Activated naive CD4-positive, alpha-beta T cell treated with anti-CD3 and anti-CD28 coated beads, Interleukin-2, amount 10 ng/mL, durations not matched to agents 7 days and 5 days (primary cell): ENCODE measurements at regions not wholly inside any gene's neighbourhood (a gene's known extent, or its start where the extent isn't known, plus 50 kb on each side); places are given as distances from the start of the nearest gene placed in this dataset.

Experiments
- CTCF ChIA-PET: fragments of 350-600 bp; sonication (Branson Sonifier 250); formaldehyde crosslinking; loops from one replicate; lab custom pipeline; 2021; ENCODE audit warnings: antibody characterized with exemption; lab: Charles Lee
- DNase-seq: peaks from one replicate; pipeline ENCODE4 v3.0.0-alpha.2; 2020
- H3K27ac Mint-ChIP-seq: one replicate; pipeline ENCODE4 v1.8.0; 2021; ENCODE audit warnings: mild to moderate bottlenecking, moderate library complexity, mixed read lengths
- H3K27me3 Mint-ChIP-seq: one replicate; pipeline ENCODE4 v1.8.0; 2021; ENCODE audit warnings: mild to moderate bottlenecking, mixed read lengths
- H3K36me3 Mint-ChIP-seq: one replicate; pipeline ENCODE4 v1.8.0; 2021; ENCODE audit warnings: mixed read lengths
- H3K4me1 Mint-ChIP-seq: one replicate; pipeline ENCODE4 v1.8.0; 2021; ENCODE audit warnings: mixed read lengths
- H3K4me3 Mint-ChIP-seq: one replicate; pipeline ENCODE4 v1.8.0; 2021; ENCODE audit warnings: mild to moderate bottlenecking, moderate library complexity, mixed read lengths
- H3K9me3 Mint-ChIP-seq: one replicate; pipeline ENCODE4 v1.8.0; 2021; ENCODE audit warnings: mixed read lengths

- no peak for DNase-seq
- Mint-ChIP-seq H3K4me1 (no peaks in the 10 kb centered on the region), H3K4me3 (no peak overlapping the region), H3K27ac (no peak overlapping the region), H3K36me3 (no peaks in the 10 kb centered on the region), H3K9me3 (no peaks in the 10 kb centered on the region), H3K27me3 (peaks cover 18% of the 10 kb centered on the region)
- CTCF ChIA-PET = no interaction called here
Observed at GRCh38 chr9:136611606-136612005, 51.1 kb upstream of the EGFL7 start.

GRCh38 chr9:136611119-136611518 lies 51.6 kb upstream of the EGFL7 start:
- no peak overlapping the region for H3K4me3 Mint-ChIP-seq
- no peaks in the 10 kb centered on the region for H3K9me3 Mint-ChIP-seq
- CTCF ChIA-PET = no interaction called here
- no peak overlapping the region for H3K27ac Mint-ChIP-seq
- no peaks in the 10 kb centered on the region for H3K4me1 Mint-ChIP-seq
- peaks cover 15% of the 10 kb centered on the region for H3K27me3 Mint-ChIP-seq
- no peaks in the 10 kb centered on the region for H3K36me3 Mint-ChIP-seq
- DNase-seq = no peak

- no peaks in the 10 kb centered on the region for H3K4me1 Mint-ChIP-seq
- H3K36me3 Mint-ChIP-seq = no peaks in the 10 kb centered on the region
- H3K27me3 Mint-ChIP-seq = peaks cover 13% of the 10 kb centered on the region
- no peak for DNase-seq
- H3K4me3 Mint-ChIP-seq = no peak overlapping the region
- no peak overlapping the region for H3K27ac Mint-ChIP-seq
- H3K9me3 Mint-ChIP-seq = no peaks in the 10 kb centered on the region
- CTCF ChIA-PET = no interaction called here
Observed at GRCh38 chr9:136610426-136610825, 52.3 kb upstream of the EGFL7 start.

- no peaks in the 10 kb centered on the region for H3K36me3 Mint-ChIP-seq
Observed at GRCh38 chr9:136609838-136610311, 52.8 kb upstream of the EGFL7 start.

GRCh38 chr9:136609160-136609475 lies 53.6 kb upstream of the EGFL7 start:
- peaks cover 22% of the 10 kb centered on the region for H3K27me3 Mint-ChIP-seq
- no peaks in the 10 kb centered on the region for H3K36me3 Mint-ChIP-seq
- no peak overlapping the region for H3K27ac Mint-ChIP-seq
- H3K4me3 Mint-ChIP-seq = no peak overlapping the region
- CTCF ChIA-PET = no interaction called here
- DNase-seq = no peak
- no peaks in the 10 kb centered on the region for H3K9me3 Mint-ChIP-seq
- H3K4me1 Mint-ChIP-seq = no peaks in the 10 kb centered on the region

More at GRCh38 chr9:136609838-136610311, 52.8 kb upstream of the EGFL7 start:
- H3K27me3 Mint-ChIP-seq = peaks cover 18% of the 10 kb centered on the region
- H3K4me3 Mint-ChIP-seq = no peak overlapping the region
- no peak for DNase-seq
- H3K27ac Mint-ChIP-seq = no peak overlapping the region
- H3K9me3 Mint-ChIP-seq = no peaks in the 10 kb centered on the region
- H3K4me1 Mint-ChIP-seq = no peaks in the 10 kb centered on the region
- CTCF ChIA-PET = no interaction called here

- Mint-ChIP-seq H3K36me3 (no peaks in the 10 kb centered on the region), H3K27me3 (peaks cover 27% of the 10 kb centered on the region), H3K9me3 (no peaks in the 10 kb centered on the region), H3K27ac (no peak overlapping the region), H3K4me3 (no peak overlapping the region), H3K4me1 (no peaks in the 10 kb centered on the region)
- no peak for DNase-seq
- CTCF ChIA-PET = no interaction called here
Observed at GRCh38 chr9:136608348-136609159, 54.2 kb upstream of the EGFL7 start.

GRCh38 chr9:136607334-136607919 lies 55.3 kb upstream of the EGFL7 start:
- no peak for DNase-seq
- Mint-ChIP-seq H3K27ac (no peak overlapping the region), H3K4me1 (no peaks in the 10 kb centered on the region), H3K4me3 (no peak overlapping the region), H3K9me3 (no peaks in the 10 kb centered on the region), H3K36me3 (no peaks in the 10 kb centered on the region), H3K27me3 (peaks cover 39% of the 10 kb centered on the region)
- CTCF ChIA-PET = no interaction called here

- Mint-ChIP-seq H3K4me3 (no peak overlapping the region), H3K9me3 (no peaks in the 10 kb centered on the region), H3K27me3 (peaks cover 45% of the 10 kb centered on the region), H3K36me3 (no peaks in the 10 kb centered on the region), H3K4me1 (no peaks in the 10 kb centered on the region), H3K27ac (no peak overlapping the region)
- DNase-seq = no peak
- CTCF ChIA-PET = interaction anchor here (0.7 kb wide), 1 partner anchor 594 kb away, joined by 3 read pairs; no protein-coding TSS in a partner anchor
Observed at GRCh38 chr9:136606687-136607333, 55.9 kb upstream of the EGFL7 start.

GRCh38 chr9:136605988-136606660 lies 56.6 kb upstream of the EGFL7 start:
- Mint-ChIP-seq H3K27me3 (peaks cover 52% of the 10 kb centered on the region), H3K36me3 (no peaks in the 10 kb centered on the region), H3K4me3 (no peak overlapping the region), H3K27ac (no peak overlapping the region), H3K4me1 (no peaks in the 10 kb centered on the region), H3K9me3 (no peaks in the 10 kb centered on the region)
- CTCF ChIA-PET = interaction anchor here (0.7 kb wide), 1 partner anchor 595 kb away, joined by 3 read pairs; no protein-coding TSS in a partner anchor
- DNase-seq = no peak

GRCh38 chr9:136604823-136605525 lies 57.7 kb upstream of the EGFL7 start:
- peaks cover 63% of the 10 kb centered on the region for H3K27me3 Mint-ChIP-seq
- DNase-seq = no peak
- no peak overlapping the region for H3K27ac Mint-ChIP-seq
- CTCF ChIA-PET = no interaction called here
- no peak overlapping the region for H3K4me3 Mint-ChIP-seq
- peaks cover 7% of the 10 kb centered on the region for H3K9me3 Mint-ChIP-seq
- H3K36me3 Mint-ChIP-seq = no peaks in the 10 kb centered on the region
- H3K4me1 Mint-ChIP-seq = no peaks in the 10 kb centered on the region

- no peak for DNase-seq
- Mint-ChIP-seq H3K36me3 (no peaks in the 10 kb centered on the region), H3K27me3 (peaks cover 70% of the 10 kb centered on the region), H3K9me3 (peaks cover 7% of the 10 kb centered on the region), H3K27ac (no peak overlapping the region), H3K4me1 (no peaks in the 10 kb centered on the region), H3K4me3 (no peak overlapping the region)
- CTCF ChIA-PET = interaction anchor here (1.0 kb wide), 1 partner anchor 116 kb away, joined by 3 read pairs; no protein-coding TSS in a partner anchor
Observed at GRCh38 chr9:136603901-136604814, 58.3 kb upstream of the NOTCH1 start.

GRCh38 chr9:136603216-136603615 lies 57.4 kb upstream of the NOTCH1 start:
- no peak overlapping the region for H3K27ac Mint-ChIP-seq

More at GRCh38 chr9:136603216-136603615, 57.4 kb upstream of the NOTCH1 start:
- Mint-ChIP-seq H3K4me1 (no peaks in the 10 kb centered on the region), H3K4me3 (no peak overlapping the region), H3K9me3 (peaks cover 7% of the 10 kb centered on the region), H3K27me3 (peaks cover 66% of the 10 kb centered on the region), H3K36me3 (no peaks in the 10 kb centered on the region)
- CTCF ChIA-PET = no interaction called here
- DNase-seq = no peak
